ENCODE measurements at regions not wholly inside any gene's neighbourhood (a gene's known extent, or its start where the extent isn't known, plus 50 kb on each side); places are given as distances from the start of the nearest gene placed in this dataset.

GRCh38 chr20:50286174-50286511 is 95.5 kb downstream of the CEBPB start:
- no peak for DNase-seq (ENCODE audit: low spot score)

- no peak for DNase-seq (ENCODE audit: low spot score)
These were observed 96.0 kb downstream of the CEBPB start for GRCh38 chr20:50286609-50287008.

- no peak for DNase-seq (ENCODE audit: low spot score)
These were observed 96.9 kb downstream of the CEBPB start for GRCh38 chr20:50287512-50287911.

- DNase-seq (ENCODE audit: low spot score): no peak
These were observed 97.5 kb downstream of the CEBPB start for GRCh38 chr20:50288128-50288623.

GRCh38 chr20:50289581-50289980 is 99.0 kb downstream of the CEBPB start:
- no peak for DNase-seq (ENCODE audit: low spot score)

- no peak for DNase-seq (ENCODE audit: low spot score)
These were observed 99.5 kb downstream of the CEBPB start for GRCh38 chr20:50290112-50290511.

GRCh38 chr20:50290808-50291207 is 100.2 kb downstream of the CEBPB start:
- DNase-seq (ENCODE audit: low spot score): no peak

GRCh38 chr20:50291254-50292078 is 100.8 kb downstream of the CEBPB start:
- DNase-seq (ENCODE audit: low spot score): no peak

GRCh38 chr20:50292079-50292590 is 101.5 kb downstream of the CEBPB start:
- DNase-seq (ENCODE audit: low spot score): no peak

- peak; percentile 67 for DNase-seq (ENCODE audit: low spot score)
These were observed 102.1 kb downstream of the CEBPB start for GRCh38 chr20:50292591-50293283.

- DNase-seq (ENCODE audit: low spot score): no peak
These were observed 102.9 kb downstream of the CEBPB start for GRCh38 chr20:50293284-50294139.

- no peak for DNase-seq (ENCODE audit: low spot score)
These were observed 103.8 kb downstream of the CEBPB start for GRCh38 chr20:50294164-50295088.

- DNase-seq (ENCODE audit: low spot score): no peak
These were observed 104.7 kb downstream of the CEBPB start for GRCh38 chr20:50295345-50295744.

GRCh38 chr20:50295762-50296449 is 105.3 kb downstream of the CEBPB start:
- no peak for DNase-seq (ENCODE audit: low spot score)

- DNase-seq (ENCODE audit: low spot score): peak; percentile 15
These were observed 106.1 kb downstream of the CEBPB start for GRCh38 chr20:50296450-50297375.

- DNase-seq (ENCODE audit: low spot score): no peak
These were observed 107.1 kb downstream of the CEBPB start for GRCh38 chr20:50297498-50298376.

- no peak for DNase-seq (ENCODE audit: low spot score)
These were observed 108.1 kb downstream of the CEBPB start for GRCh38 chr20:50298554-50299324.

- DNase-seq (ENCODE audit: low spot score): no peak
These were observed 108.6 kb downstream of the CEBPB start for GRCh38 chr20:50299325-50299629.

Data from hematopoietic multipotent progenitor cell treated with erythropoietin and hydrocortisone succinate and interleukin-3 and kit ligand, for 17 days (in vitro differentiated cells).